GM18526 (cell line): ENCODE measurements at regions not wholly inside any gene's neighbourhood (a gene's known extent, or its start where the extent isn't known, plus 50 kb on each side); places are given as distances from the start of the nearest gene placed in this dataset.

ENCODE experiments used
- POLR2A ChIP-seq: IDR thresholded peaks from 3 replicates; pipeline ENCODE4 v1.6.1; 2011; ENCODE audit not compliant: insufficient read length; ENCODE audit errors: extremely low read depth

GRCh38 chr15:58352026-58352929 lies 79.5 kb upstream of the LIPC start:
- TF ChIP-seq POLR2A: no peak

GRCh38 chr15:58355382-58355971 lies 76.3 kb upstream of the LIPC start:
- TF ChIP-seq POLR2A: no peak

- TF ChIP-seq POLR2A: no peak
These were observed 75.8 kb upstream of the LIPC start for GRCh38 chr15:58355973-58356372.

GRCh38 chr15:58357529-58358476 lies 74.0 kb upstream of the LIPC start:
- TF ChIP-seq POLR2A: no peak

- TF ChIP-seq POLR2A: no peak
These were observed 71.2 kb upstream of the LIPC start for GRCh38 chr15:58360421-58361090.

- TF ChIP-seq POLR2A: no peak
These were observed 70.5 kb upstream of the LIPC start for GRCh38 chr15:58361273-58361759.

- no peak for TF ChIP-seq POLR2A
These were observed 69.4 kb upstream of the LIPC start for GRCh38 chr15:58362262-58362922.

GRCh38 chr15:58369261-58369701 lies 62.5 kb upstream of the LIPC start:
- TF ChIP-seq POLR2A: no peak

- no peak for TF ChIP-seq POLR2A
These were observed 61.8 kb upstream of the LIPC start for GRCh38 chr15:58369956-58370355.

- TF ChIP-seq POLR2A: no peak
These were observed 57.6 kb upstream of the LIPC start for GRCh38 chr15:58374147-58374546.

- no peak for TF ChIP-seq POLR2A
These were observed 54.6 kb upstream of the LIPC start for GRCh38 chr15:58377193-58377592.

- no peak for TF ChIP-seq POLR2A
These were observed 53.3 kb upstream of the LIPC start for GRCh38 chr15:58378241-58379085.

GRCh38 chr15:58380280-58380945 lies 51.4 kb upstream of the LIPC start:
- TF ChIP-seq POLR2A: no peak
